Kidney epithelial cell (primary cell): ENCODE measurements at regions not wholly inside any gene's neighbourhood (a gene's known extent, or its start where the extent isn't known, plus 50 kb on each side); places are given as distances from the start of the nearest gene placed in this dataset.

Experiments
- DNase-seq: peaks from one replicate; pipeline ENCODE4 v3.0.0-alpha.2; 2010; ENCODE audit warnings: low read depth
- H3K27me3 ChIP-seq: 2 replicates; pipeline ENCODE4 v1.6.0; 2011; ENCODE audit warnings: low read length; ENCODE audit not compliant: control insufficient read depth, insufficient read depth
- H3K36me3 ChIP-seq: 2 replicates; pipeline ENCODE4 v1.5.1; 2011; ENCODE audit warnings: low read length; ENCODE audit not compliant: control insufficient read depth, insufficient read depth
- H3K4me3 ChIP-seq: 2 replicates; pipeline ENCODE4 v1.5.1; 2011; ENCODE audit warnings: low read depth, mild to moderate bottlenecking, control low read depth, low read length
- CTCF ChIP-seq: IDR thresholded peaks from 2 replicates; pipeline ENCODE4 v1.5.1; 2011; ENCODE audit warnings: mild to moderate bottlenecking, moderate library complexity, low read length, control low read depth, inconsistent platforms; ENCODE audit not compliant: insufficient read depth, poor library complexity, severe bottlenecking

GRCh38 chr5:50564079-50564478 is 102.4 kb upstream of the PARP8 start:
- Histone ChIP-seq H3K4me3 (no peak overlapping the region), H3K27me3 (no peaks in the 10 kb centered on the region), H3K36me3 (no peaks in the 10 kb centered on the region)
- DNase-seq: no peak
- TF ChIP-seq CTCF: no peak

DNA sequence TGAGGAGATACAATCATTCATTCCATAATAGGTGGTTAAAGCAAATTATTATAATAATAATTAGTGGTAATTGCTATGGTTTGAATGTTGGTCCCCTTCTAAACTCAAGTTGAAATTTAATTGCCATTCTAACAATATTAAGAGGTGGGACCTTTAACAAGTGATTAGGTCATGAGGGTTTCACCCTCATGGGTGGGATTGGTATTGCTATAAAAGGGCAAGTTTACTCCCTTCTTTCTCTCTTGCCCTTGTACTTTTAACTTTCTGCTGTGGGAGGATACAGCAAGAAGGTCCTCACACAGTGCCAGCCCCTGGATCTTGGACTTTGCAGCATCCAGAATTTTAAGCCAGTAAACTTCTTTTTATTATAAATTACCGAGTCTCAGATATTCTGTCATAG is 101.9 kb upstream of the PARP8 start:
- no peak for TF ChIP-seq CTCF
- no peaks in the 10 kb centered on the region for H3K36me3 ChIP-seq
- no peak overlapping the region for H3K4me3 ChIP-seq
- H3K27me3 ChIP-seq: no peaks in the 10 kb centered on the region
- no peak for DNase-seq

GRCh38 chr5:50574121-50574520 is 92.3 kb upstream of the PARP8 start:
- DNase-seq: no peak
- Histone ChIP-seq H3K36me3 (no peaks in the 10 kb centered on the region), H3K27me3 (no peaks in the 10 kb centered on the region), H3K4me3 (no peak overlapping the region)
- TF ChIP-seq CTCF: no peak

- TF ChIP-seq CTCF: no peak
- Histone ChIP-seq H3K36me3 (no peaks in the 10 kb centered on the region), H3K27me3 (no peaks in the 10 kb centered on the region), H3K4me3 (no peak overlapping the region)
- DNase-seq: no peak
Measured at GRCh38 chr5:50575740-50576139, 90.7 kb upstream of the PARP8 start.

GRCh38 chr5:50576265-50576664 is 90.2 kb upstream of the PARP8 start:
- Histone ChIP-seq H3K27me3 (no peaks in the 10 kb centered on the region), H3K4me3 (no peak overlapping the region), H3K36me3 (no peaks in the 10 kb centered on the region)
- no peak for DNase-seq
- TF ChIP-seq CTCF: no peak

DNA sequence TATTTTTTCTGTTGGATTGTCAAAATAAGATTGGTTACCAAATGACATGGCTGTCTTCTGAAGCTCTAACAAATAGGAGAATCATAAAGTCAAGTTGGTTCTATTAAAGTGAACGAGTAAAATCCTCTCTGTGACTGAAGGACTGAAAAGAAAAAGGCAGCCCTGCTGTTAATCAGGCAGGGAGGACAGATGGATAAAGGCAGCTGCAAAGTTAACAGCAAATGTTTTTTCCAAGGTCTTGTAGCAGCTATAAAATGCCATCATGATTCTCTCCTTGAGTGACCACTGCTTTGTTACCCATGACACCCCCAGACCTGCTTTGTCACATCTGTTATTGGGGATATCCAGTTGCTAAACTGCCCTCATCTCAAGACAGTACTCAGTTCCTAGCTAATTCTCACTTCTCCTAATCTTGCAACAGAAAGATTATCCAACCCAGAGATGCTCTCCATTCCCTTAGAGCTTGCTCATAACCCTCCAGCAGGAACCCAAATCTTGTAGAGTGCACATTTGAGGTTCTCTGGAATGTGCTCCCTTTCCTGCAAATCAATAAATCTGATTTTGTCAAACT is 89.7 kb upstream of the PARP8 start:
- TF ChIP-seq CTCF: no peak
- H3K27me3 ChIP-seq: no peaks in the 10 kb centered on the region
- H3K4me3 ChIP-seq: no peak overlapping the region
- no peaks in the 10 kb centered on the region for H3K36me3 ChIP-seq
- DNase-seq: no peak
